Esophagus squamous epithelium (tissue), 4 donors: ENCODE measurements at regions not wholly inside any gene's neighbourhood (a gene's known extent, or its start where the extent isn't known, plus 50 kb on each side); places are given as distances from the start of the nearest gene placed in this dataset.

Experiments used
- CTCF ChIP-seq, 6 experiments: fragments of 450-650 bp in 4 of 6; fragments of 200-600 bp in 2 of 6; sonication (generic) in 2 of 6; IDR thresholded peaks; one replicate each; pipeline ENCODE4 v1.5.1; 2016 to 2019; ENCODE audit warnings: antibody characterized with exemption in 6 of 6, mild to moderate bottlenecking in 4 of 6, moderate library complexity in 4 of 6
- POLR2A ChIP-seq, 4 donors: fragments of 450-650 bp; IDR thresholded peaks; one replicate each; pipeline ENCODE4 v1.6.1; 2017; ENCODE audit warnings: antibody characterized with exemption in 4 of 4, mild to moderate bottlenecking in 4 of 4, moderate library complexity in 3 of 4

DNA sequence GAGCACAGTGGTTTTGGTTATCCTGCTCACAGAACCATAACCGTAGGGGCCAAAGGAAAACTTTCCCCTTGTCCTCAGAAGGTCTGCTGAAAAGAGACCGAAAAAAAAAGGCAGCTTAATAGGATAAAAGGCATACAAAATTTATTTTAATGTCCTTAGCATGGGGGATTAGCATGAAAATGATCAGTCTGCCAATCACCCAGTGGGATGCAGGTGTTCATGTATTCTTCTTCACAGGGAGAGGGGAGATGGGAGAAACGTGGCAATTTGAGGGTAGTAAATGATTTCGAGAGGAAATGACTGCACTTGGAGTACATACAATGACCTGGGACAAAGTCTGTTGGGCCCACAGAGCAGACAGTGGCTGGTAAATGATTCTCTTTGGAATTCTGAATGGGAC, 194.0 kb downstream of the AJAP1 start:
- no peak for TF ChIP-seq CTCF (IDR thresholded peaks at IDR 0.05)
- no peak for TF ChIP-seq POLR2A (IDR thresholded peaks at IDR 0.05)
